GM23248 (cell line): ENCODE measurements at regions not wholly inside any gene's neighbourhood (a gene's known extent, or its start where the extent isn't known, plus 50 kb on each side); places are given as distances from the start of the nearest gene placed in this dataset.

ENCODE experiments used
- EZH2 ChIP-seq: fragments of 200-600 bp; sonication (generic); IDR thresholded peaks from 2 replicates; pipeline ENCODE4 v1.6.1; 2018; ENCODE audit warnings: antibody characterized with exemption, mild to moderate bottlenecking; ENCODE audit not compliant: insufficient read depth, poor library complexity, severe bottlenecking
- EZH2phosphoT487 ChIP-seq: fragments of 200-600 bp; sonication (generic); IDR thresholded peaks from 2 replicates; pipeline ENCODE4 v1.6.1; 2018; ENCODE audit warnings: antibody characterized with exemption, moderate library complexity, mild to moderate bottlenecking, low read depth; ENCODE audit not compliant: insufficient read depth

- TF ChIP-seq EZH2 = no peak
- TF ChIP-seq EZH2phosphoT487 = no peak
These were observed 269.2 kb downstream of the SQOR start for GRCh38 chr15:45904019-45904418.
